ENCODE measurements at regions not wholly inside any gene's neighbourhood (a gene's known extent, or its start where the extent isn't known, plus 50 kb on each side); places are given as distances from the start of the nearest gene placed in this dataset.
"Not testable (repeated sequence)": the region's sequence is repeated elsewhere in the genome, so short reads cannot be mapped to it uniquely, and the experiment has no call there.

GRCh38 chr18:8987241-8987640, 115.3 kb upstream of the NDUFV2 start:
- DNase-seq (ENCODE audit: low read depth in 3 of 3, low spot score in 2 of 3) = no peak

DNA sequence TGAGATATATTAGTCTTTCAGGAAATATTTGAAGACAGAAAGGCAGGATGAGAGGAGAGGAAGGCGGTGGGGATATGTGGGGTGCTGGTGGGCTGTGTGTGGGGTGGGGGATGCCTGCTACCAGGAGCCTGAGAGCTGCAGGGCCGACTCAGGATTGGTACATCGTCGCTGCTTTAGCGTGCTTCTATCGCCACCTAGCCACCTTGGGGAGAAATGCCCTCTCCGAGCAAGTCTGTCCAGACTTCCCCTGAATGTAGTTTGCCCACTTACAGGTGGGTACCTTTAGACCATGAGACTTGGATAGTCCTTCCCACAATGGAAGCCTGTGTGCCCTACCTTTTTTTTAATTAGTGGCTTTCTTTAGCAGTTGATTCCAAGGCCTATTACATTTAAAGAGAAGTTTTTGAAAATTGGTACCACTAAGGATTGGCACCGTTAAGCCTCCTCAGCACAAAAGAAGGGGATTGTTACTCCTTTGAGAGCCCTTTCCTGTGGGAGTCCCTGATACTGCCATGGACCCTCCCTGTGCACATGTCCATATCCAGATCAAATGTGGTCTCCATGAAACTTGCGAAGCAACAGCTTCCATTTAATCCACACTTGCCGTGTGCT, 114.1 kb upstream of the NDUFV2 start:
- no peak for DNase-seq (ENCODE audit: low read depth in 3 of 3, low spot score in 2 of 3)

- DNase-seq (ENCODE audit: low read depth in 3 of 3, low spot score in 2 of 3) = no peak
Measured at GRCh38 chr18:8989017-8989416, 113.5 kb upstream of the NDUFV2 start.

DNA sequence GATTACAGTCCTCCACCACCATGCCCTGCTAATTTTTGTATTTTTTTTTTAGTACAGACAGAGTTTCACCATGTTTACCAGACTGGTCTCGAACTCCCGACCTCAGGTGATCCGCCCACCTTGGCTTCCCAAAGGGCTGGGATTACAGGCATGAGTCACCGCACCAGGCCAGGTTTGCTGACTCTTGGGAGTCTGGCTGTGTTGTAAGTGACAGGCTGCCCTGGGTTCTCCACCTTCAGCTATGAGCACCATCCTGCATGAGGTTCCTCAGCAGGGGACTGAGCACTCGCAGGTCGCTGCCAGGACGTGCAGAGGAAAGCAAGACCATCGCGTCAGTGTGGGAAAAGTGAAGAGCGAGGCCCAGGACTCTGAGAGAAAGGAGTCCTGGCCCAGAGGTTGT, 112.6 kb upstream of the NDUFV2 start:
- no peak for DNase-seq (ENCODE audit: low read depth in 3 of 3, low spot score in 2 of 3)

- no peak for DNase-seq (ENCODE audit: low read depth in 3 of 3, low spot score in 2 of 3)
Measured at GRCh38 chr18:8990276-8991031, 112.0 kb upstream of the NDUFV2 start.

DNA sequence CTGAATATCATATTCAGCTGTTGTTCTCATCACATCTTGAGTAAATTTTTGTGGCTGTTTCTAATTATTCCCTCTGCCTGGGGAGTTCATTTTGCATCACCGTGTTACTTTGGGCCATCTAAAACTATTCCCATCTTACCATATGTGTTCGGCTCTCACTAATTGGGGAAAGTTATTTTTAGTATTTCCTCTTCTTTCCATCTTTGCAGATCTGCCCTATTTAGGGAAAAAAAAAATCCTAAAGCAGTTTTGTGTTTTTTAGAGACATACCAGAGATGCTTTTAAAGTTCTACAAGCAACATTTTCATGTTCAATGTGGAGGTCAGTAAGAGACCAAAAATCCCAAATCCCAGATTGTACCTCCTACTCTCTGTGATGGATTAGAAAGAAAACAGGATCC, 111.3 kb upstream of the NDUFV2 start:
- DNase-seq (ENCODE audit: low read depth in 3 of 3, low spot score in 2 of 3) = no peak

GRCh38 chr18:8992500-8992899, 110.0 kb upstream of the NDUFV2 start:
- not testable (repeated sequence) for DNase-seq (ENCODE audit: low read depth in 3 of 3, low spot score in 2 of 3)

- DNase-seq (ENCODE audit: low read depth in 3 of 3, low spot score in 2 of 3) = no peak
Measured at GRCh38 chr18:8994603-8995002, 107.9 kb upstream of the NDUFV2 start.

DNA sequence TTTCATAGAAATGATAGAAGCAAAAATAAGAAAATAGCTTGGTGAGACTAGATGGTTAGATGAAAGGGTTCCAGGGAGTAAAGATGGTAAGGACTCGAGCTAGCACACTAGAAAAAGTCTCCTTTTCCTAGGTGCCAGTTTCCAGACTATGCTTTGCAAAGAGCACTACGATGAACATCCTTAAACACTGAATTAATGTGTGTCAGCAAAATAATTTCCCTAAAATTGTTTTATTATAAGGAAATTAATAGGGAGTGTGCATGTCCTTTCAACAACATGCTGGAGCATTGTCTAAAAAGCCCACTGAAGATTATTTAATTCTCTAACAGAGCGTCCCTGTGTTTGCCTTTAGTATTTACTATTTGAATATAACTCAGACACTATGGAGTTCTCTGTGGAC, 107.4 kb upstream of the NDUFV2 start:
- no peak for DNase-seq (ENCODE audit: low read depth in 3 of 3, low spot score in 2 of 3)

DNA sequence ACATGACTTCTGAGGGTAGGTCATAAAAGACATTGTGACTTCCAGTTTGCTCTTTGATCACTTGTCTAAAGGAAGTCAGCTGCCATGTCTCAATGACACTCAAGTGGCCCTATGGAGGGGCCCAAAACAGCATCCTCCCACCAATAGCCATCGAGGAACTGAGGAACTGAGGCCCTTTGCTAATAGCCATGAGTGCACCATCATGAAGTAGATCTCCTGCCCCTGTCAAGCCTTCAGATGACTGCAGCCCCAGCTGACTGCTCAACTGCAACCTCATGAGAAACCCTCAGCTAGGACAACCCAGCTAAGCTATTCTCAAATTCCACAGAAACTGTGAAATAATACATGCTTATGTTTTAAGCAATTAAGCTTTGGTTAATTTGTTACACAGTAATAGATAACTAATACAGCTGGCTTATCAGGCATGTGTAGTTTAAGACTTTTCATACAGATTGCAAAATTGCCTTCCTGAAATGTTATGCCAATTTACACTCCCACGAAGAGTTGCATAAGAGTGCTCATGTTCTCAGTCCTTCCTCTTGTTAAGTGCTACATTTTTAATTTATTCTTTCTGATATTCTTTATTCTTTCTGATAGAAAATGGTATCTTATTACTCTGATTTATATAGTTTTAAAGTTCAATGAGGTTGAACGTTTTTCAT, 105.6 kb upstream of the NDUFV2 start:
- no peak for DNase-seq (ENCODE audit: low read depth in 3 of 3, low spot score in 2 of 3)

- no peak for DNase-seq (ENCODE audit: low read depth in 3 of 3, low spot score in 2 of 3)
Measured at GRCh38 chr18:8997634-8998033, 104.9 kb upstream of the NDUFV2 start.

GRCh38 chr18:8998481-8999217, 103.8 kb upstream of the NDUFV2 start:
- DNase-seq (ENCODE audit: low read depth in 3 of 3, low spot score in 2 of 3) = no peak

DNA sequence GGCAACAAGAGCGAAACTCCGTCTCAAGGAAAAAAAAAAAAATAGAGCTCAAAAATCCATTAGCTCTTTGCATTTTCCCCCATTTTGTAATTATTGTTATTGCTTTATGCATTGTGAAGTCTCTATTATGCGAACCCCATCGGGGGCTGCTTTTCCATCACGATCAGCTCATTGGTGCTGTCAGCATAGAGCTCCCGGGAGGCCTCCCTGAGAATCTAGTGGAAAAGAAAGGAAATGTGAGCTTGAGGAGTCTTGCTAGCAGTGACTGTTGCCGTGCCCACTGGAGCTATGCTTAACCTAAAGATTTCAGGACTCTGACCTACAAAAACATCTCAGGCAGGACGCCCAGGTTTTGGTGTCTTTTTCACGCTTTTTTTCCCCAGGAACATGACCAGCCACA, 102.6 kb upstream of the NDUFV2 start:
- DNase-seq (ENCODE audit: low read depth in 3 of 3, low spot score in 2 of 3) = no peak

DNA sequence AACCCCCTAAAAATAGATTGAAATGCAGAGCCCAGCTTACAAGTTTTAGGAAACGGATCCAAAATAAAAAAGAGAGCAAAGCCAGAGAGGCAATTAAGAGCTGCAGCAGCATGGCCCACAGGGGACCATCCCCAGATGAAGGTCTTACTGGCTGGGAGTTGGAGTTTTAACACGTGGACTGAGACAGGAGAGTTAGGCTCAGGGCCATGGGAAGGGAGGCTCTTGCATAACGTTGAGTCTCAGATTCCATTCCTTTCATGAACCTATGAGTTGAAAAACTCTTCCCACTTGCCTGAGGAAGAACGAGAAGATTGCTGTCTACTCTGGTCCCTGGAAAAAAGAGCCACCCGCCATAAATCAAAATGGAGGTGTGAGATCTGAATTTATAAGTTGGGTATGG, 101.8 kb upstream of the NDUFV2 start:
- no peak for DNase-seq (ENCODE audit: low read depth in 3 of 3, low spot score in 2 of 3)

- no peak for DNase-seq (ENCODE audit: low read depth in 3 of 3, low spot score in 2 of 3)
Measured at GRCh38 chr18:9001209-9001608, 101.3 kb upstream of the NDUFV2 start.

- DNase-seq (ENCODE audit: low read depth in 3 of 3, low spot score in 2 of 3) = no peak
Measured at GRCh38 chr18:9003406-9004100, 98.9 kb upstream of the NDUFV2 start.

GRCh38 chr18:9004308-9004707, 98.2 kb upstream of the NDUFV2 start:
- not testable (repeated sequence) for DNase-seq (ENCODE audit: low read depth in 3 of 3, low spot score in 2 of 3)

DNA sequence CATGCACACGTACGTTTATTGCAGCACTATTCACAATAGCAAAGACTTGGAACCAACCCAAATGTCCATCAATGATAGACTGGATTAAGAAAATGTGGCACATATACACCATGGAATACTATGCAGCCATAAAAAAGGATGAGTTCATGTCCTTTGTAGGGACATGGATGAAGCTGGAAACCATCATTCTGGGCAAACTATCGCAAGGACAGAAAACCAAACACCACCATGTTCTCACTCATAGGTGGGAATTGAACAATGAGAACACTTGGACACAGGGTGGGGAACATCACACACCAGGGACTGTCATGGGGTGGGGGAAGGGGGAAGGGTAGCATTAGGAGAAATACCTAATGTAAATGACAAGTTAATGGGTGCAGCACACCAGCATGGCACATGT, 94.8 kb upstream of the NDUFV2 start:
- DNase-seq (ENCODE audit: low read depth in 3 of 3, low spot score in 2 of 3) = not testable (repeated sequence)

GRCh38 chr18:9008200-9008708, 94.2 kb upstream of the NDUFV2 start:
- no peak for DNase-seq (ENCODE audit: low read depth in 3 of 3, low spot score in 2 of 3)
